HEK293 (cell line): ENCODE measurements at regions not wholly inside any gene's neighbourhood (a gene's known extent, or its start where the extent isn't known, plus 50 kb on each side); places are given as distances from the start of the nearest gene placed in this dataset.

Experiments used
- RBAK ChIP-seq: fragments of 450-650 bp; formaldehyde crosslinking; IDR thresholded peaks from 2 replicates; pipeline ENCODE4 v1.5.1; 2016; ENCODE audit warnings: missing biosample characterization, missing genetic modification characterization
- TCF7L2 ChIP-seq: IDR thresholded peaks from 2 replicates; pipeline ENCODE4 v1.6.1; 2011; ENCODE audit warnings: low read depth, mild to moderate bottlenecking, inconsistent platforms, low read length, moderate library complexity, borderline replicate concordance
- ZIC2 ChIP-seq: fragments of 450-650 bp; formaldehyde crosslinking; IDR thresholded peaks from 2 replicates; pipeline ENCODE4 v1.5.1; 2016; ENCODE audit warnings: missing biosample characterization, missing genetic modification characterization
- ZNF449 ChIP-seq: fragments of 450-650 bp; formaldehyde crosslinking; IDR thresholded peaks from 2 replicates; pipeline ENCODE4 v1.5.1; 2017; ENCODE audit warnings: missing biosample characterization, mild to moderate bottlenecking, missing genetic modification characterization, moderate library complexity

DNA sequence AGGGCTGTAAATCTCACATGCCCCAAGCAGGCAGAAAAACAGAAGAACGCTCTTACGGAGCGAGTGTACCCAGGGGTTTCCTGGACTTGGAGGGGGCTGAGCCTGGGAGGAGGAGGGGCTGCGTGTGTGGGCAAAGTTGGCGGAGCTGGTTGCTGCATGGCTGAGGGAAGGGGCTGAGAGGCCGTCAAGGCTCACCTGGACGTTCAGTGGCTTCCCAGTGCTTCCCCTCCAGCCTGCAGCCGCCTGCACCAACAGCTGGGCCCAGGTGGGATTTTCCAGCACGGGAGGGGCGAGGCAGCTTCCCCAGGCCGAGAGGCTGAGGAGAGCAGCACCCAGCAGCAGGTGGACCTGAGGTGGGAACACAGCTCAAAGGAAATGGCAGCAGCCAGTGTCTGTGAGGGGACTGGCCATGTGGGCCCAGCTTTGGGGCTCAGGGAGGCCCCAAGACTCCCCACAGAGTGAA, 70.6 kb upstream of the CTDP1 start:
- TF ChIP-seq RBAK (tag by site-specific recombination) (no peak), TCF7L2 (no peak), ZIC2 (tag by site-specific recombination) (no peak), ZNF449 (tag by site-specific recombination) (no peak)
